Type B pancreatic cell (in vitro differentiated cells): ENCODE measurements at regions not wholly inside any gene's neighbourhood (a gene's known extent, or its start where the extent isn't known, plus 50 kb on each side); places are given as distances from the start of the nearest gene placed in this dataset.

Experiments used
- DNase-seq: peaks from one replicate; pipeline ENCODE4 v3.0.0; 2021; ENCODE audit warnings: mixed read lengths; ENCODE audit not compliant: unreplicated experiment; ENCODE audit errors: extremely low spot score
- H3K27ac Mint-ChIP-seq: 2 replicates; pipeline ENCODE4 v1.8.0; 2021; ENCODE audit warnings: mild to moderate bottlenecking, mixed read lengths
- H3K27me3 Mint-ChIP-seq: 2 replicates; pipeline ENCODE4 v1.8.0; 2021; ENCODE audit warnings: mixed read lengths
- H3K36me3 Mint-ChIP-seq: 2 replicates; pipeline ENCODE4 v1.8.0; 2021; ENCODE audit warnings: mixed read lengths
- H3K4me1 Mint-ChIP-seq: one replicate; pipeline ENCODE4 v1.8.0; 2021; ENCODE audit warnings: mixed read lengths; ENCODE audit not compliant: unreplicated experiment
- H3K4me3 Mint-ChIP-seq: 2 replicates; pipeline ENCODE4 v1.8.0; 2021; ENCODE audit warnings: mild to moderate bottlenecking, mixed read lengths
- H3K9me3 Mint-ChIP-seq: 2 replicates; pipeline ENCODE4 v1.8.0; 2021; ENCODE audit warnings: mixed read lengths
- TF ChIP-seq, protein P1 (sequence below): fragments of 200-600 bp; sonication (generic); conservative IDR thresholded peaks from 2 replicates; pipeline ENCODE4 v1.5.0; 2021; ENCODE audit warnings: antibody characterized with exemption, mild to moderate bottlenecking

GRCh38 chr5:92459654-92460053 lies 1076.5 kb upstream of the ARRDC3 start:
- no peaks in the 10 kb centered on the region for H3K9me3 Mint-ChIP-seq
- no peak overlapping the region for H3K4me3 Mint-ChIP-seq
- H3K4me1 Mint-ChIP-seq: no peaks in the 10 kb centered on the region
- H3K27me3 Mint-ChIP-seq: no peaks in the 10 kb centered on the region
- H3K27ac Mint-ChIP-seq: no peak overlapping the region
- TF ChIP-seq, protein P1, sequence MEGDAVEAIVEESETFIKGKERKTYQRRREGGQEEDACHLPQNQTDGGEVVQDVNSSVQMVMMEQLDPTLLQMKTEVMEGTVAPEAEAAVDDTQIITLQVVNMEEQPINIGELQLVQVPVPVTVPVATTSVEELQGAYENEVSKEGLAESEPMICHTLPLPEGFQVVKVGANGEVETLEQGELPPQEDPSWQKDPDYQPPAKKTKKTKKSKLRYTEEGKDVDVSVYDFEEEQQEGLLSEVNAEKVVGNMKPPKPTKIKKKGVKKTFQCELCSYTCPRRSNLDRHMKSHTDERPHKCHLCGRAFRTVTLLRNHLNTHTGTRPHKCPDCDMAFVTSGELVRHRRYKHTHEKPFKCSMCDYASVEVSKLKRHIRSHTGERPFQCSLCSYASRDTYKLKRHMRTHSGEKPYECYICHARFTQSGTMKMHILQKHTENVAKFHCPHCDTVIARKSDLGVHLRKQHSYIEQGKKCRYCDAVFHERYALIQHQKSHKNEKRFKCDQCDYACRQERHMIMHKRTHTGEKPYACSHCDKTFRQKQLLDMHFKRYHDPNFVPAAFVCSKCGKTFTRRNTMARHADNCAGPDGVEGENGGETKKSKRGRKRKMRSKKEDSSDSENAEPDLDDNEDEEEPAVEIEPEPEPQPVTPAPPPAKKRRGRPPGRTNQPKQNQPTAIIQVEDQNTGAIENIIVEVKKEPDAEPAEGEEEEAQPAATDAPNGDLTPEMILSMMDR: no peak
- DNase-seq: no peak
- no peaks in the 10 kb centered on the region for H3K36me3 Mint-ChIP-seq

GRCh38 chr5:92455011-92455410 lies 1071.9 kb upstream of the ARRDC3 start:
- no peak overlapping the region for H3K4me3 Mint-ChIP-seq
- H3K27me3 Mint-ChIP-seq: no peaks in the 10 kb centered on the region
- no peaks in the 10 kb centered on the region for H3K36me3 Mint-ChIP-seq
- no peak overlapping the region for H3K27ac Mint-ChIP-seq
- TF ChIP-seq, protein P1: no peak
- DNase-seq: no peak
- H3K9me3 Mint-ChIP-seq: no peaks in the 10 kb centered on the region
- no peaks in the 10 kb centered on the region for H3K4me1 Mint-ChIP-seq

DNA sequence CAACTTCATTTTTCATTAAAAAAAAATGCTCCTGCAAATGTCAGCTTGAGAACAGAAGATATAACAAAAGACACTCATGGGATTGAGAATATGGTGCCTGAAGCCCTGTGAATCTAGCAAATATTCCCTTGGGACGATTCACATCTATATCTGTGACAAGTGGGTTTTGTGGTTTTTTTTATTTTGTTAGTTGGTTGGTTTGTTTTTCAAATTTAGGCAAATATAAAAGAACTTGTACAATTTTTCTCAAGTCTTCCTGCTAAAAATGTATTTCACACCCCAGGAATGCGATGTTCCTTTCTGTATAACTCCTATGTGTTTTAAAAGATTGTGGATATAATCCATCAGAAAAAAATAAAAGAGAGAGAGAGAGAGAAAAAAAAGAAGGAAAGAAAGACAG lies 1061.8 kb upstream of the ARRDC3 start:
- Mint-ChIP-seq H3K36me3 (no peaks in the 10 kb centered on the region), H3K27ac (no peak overlapping the region), H3K9me3 (no peaks in the 10 kb centered on the region), H3K4me1 (no peaks in the 10 kb centered on the region), H3K27me3 (no peaks in the 10 kb centered on the region), H3K4me3 (no peak overlapping the region)
- no peak for DNase-seq
- TF ChIP-seq, protein P1: no peak

GRCh38 chr5:92435781-92436180 lies 1052.7 kb upstream of the ARRDC3 start:
- Mint-ChIP-seq H3K4me3 (no peak overlapping the region), H3K27me3 (no peaks in the 10 kb centered on the region), H3K4me1 (no peaks in the 10 kb centered on the region), H3K9me3 (peaks cover 4% of the 10 kb centered on the region), H3K27ac (no peak overlapping the region), H3K36me3 (no peaks in the 10 kb centered on the region)
- no peak for DNase-seq
- TF ChIP-seq, protein P1: no peak

DNA sequence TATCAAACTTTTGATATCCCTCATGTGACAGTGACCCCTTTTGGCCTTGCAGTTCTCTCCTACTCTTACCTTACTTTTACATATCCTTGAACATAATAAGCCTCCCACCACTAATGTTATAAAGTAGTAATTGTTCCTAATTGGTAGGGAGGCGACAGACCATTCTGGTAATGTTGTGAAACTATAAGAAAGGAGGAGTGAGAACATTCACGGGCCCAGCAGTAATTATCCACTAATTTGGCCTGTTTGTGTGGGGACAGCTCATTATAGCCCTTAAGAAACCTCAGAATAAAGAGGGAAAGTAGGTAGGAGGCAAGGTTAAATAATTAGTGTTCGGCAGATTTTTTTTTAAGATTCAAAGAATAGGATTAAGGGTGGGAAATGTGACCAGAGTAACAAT lies 1046.5 kb upstream of the ARRDC3 start:
- Mint-ChIP-seq H3K4me1 (no peaks in the 10 kb centered on the region), H3K27ac (no peak overlapping the region), H3K36me3 (no peaks in the 10 kb centered on the region), H3K9me3 (no peaks in the 10 kb centered on the region), H3K27me3 (no peaks in the 10 kb centered on the region), H3K4me3 (no peak overlapping the region)
- DNase-seq: no peak
- TF ChIP-seq, protein P1: no peak

- TF ChIP-seq, protein P1: no peak
- Mint-ChIP-seq H3K4me3 (no peak overlapping the region), H3K36me3 (no peaks in the 10 kb centered on the region), H3K27me3 (no peaks in the 10 kb centered on the region), H3K27ac (no peak overlapping the region), H3K9me3 (peaks cover under 1% of the 10 kb centered on the region), H3K4me1 (no peaks in the 10 kb centered on the region)
- no peak for DNase-seq
These were observed 1045.3 kb upstream of the ARRDC3 start for GRCh38 chr5:92428415-92428814.
